GM23248 (cell line): ENCODE measurements at regions not wholly inside any gene's neighbourhood (a gene's known extent, or its start where the extent isn't known, plus 50 kb on each side); places are given as distances from the start of the nearest gene placed in this dataset.

ENCODE experiments used
- EZH2 ChIP-seq: fragments of 200-600 bp; sonication (generic); IDR thresholded peaks from 2 replicates; pipeline ENCODE4 v1.6.1; 2018; ENCODE audit warnings: antibody characterized with exemption, mild to moderate bottlenecking; ENCODE audit not compliant: insufficient read depth, poor library complexity, severe bottlenecking
- EZH2phosphoT487 ChIP-seq: fragments of 200-600 bp; sonication (generic); IDR thresholded peaks from 2 replicates; pipeline ENCODE4 v1.6.1; 2018; ENCODE audit warnings: antibody characterized with exemption, moderate library complexity, mild to moderate bottlenecking, low read depth; ENCODE audit not compliant: insufficient read depth

DNA sequence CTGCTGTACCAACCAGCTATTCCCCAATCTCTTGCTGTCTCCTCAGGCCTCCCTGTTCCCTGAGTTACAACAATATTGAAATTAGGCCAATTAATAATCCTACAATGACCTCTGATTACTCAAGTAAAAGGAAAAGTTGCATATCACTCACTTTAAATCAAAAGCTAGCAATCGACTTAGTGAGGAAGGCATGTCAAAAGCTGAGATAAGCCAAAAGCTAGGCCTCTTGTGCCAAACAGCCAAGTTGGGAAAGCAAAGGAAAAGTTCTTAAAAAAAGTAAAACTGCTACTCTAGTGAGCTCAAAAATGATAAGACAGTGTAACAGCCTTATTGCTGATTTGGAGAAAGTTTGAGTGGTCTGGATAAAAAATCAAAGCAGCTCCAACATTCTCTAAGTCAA, 129.8 kb downstream of the LSMEM1 start:
- TF ChIP-seq EZH2phosphoT487 (no peak), EZH2 (no peak)
